ENCODE measurements at regions not wholly inside any gene's neighbourhood (a gene's known extent, or its start where the extent isn't known, plus 50 kb on each side); places are given as distances from the start of the nearest gene placed in this dataset.
"Not testable (repeated sequence)": the region's sequence is repeated elsewhere in the genome, so short reads cannot be mapped to it uniquely, and the experiment has no call there.

GRCh38 chr11:67940440-67940839 is 63.5 kb downstream of the UNC93B1 start:
- not testable (repeated sequence) for DNase-seq (ENCODE audit: low read depth)

- DNase-seq (ENCODE audit: low read depth): not testable (repeated sequence)
These were observed 64.9 kb downstream of the UNC93B1 start for GRCh38 chr11:67938964-67939363.

- DNase-seq (ENCODE audit: low read depth): not testable (repeated sequence)
These were observed 65.5 kb downstream of the UNC93B1 start for GRCh38 chr11:67938371-67938770.

GRCh38 chr11:67923565-67923964 is 80.3 kb downstream of the UNC93B1 start:
- not testable (repeated sequence) for DNase-seq (ENCODE audit: low read depth)

- not testable (repeated sequence) for DNase-seq (ENCODE audit: low read depth)
These were observed 83.4 kb downstream of the UNC93B1 start for GRCh38 chr11:67920546-67920945.

GRCh38 chr11:67912184-67912583 is 91.7 kb downstream of the UNC93B1 start:
- not testable (repeated sequence) for DNase-seq (ENCODE audit: low read depth)

GRCh38 chr11:67911211-67911610 is 92.7 kb downstream of the UNC93B1 start:
- DNase-seq (ENCODE audit: low read depth): not testable (repeated sequence)

- DNase-seq (ENCODE audit: low read depth): not testable (repeated sequence)
These were observed 93.1 kb downstream of the UNC93B1 start for GRCh38 chr11:67910803-67911202.

GRCh38 chr11:67906969-67907368 is 96.9 kb downstream of the UNC93B1 start:
- DNase-seq (ENCODE audit: low read depth): not testable (repeated sequence)

- DNase-seq (ENCODE audit: low read depth): peak; percentile 68
These were observed 104.4 kb downstream of the UNC93B1 start for GRCh38 chr11:67899462-67899861.

GRCh38 chr11:67893487-67893886 is 110.4 kb downstream of the UNC93B1 start:
- not testable (repeated sequence) for DNase-seq (ENCODE audit: low read depth)

- DNase-seq (ENCODE audit: low read depth): not testable (repeated sequence)
These were observed 114.3 kb downstream of the UNC93B1 start for GRCh38 chr11:67889646-67890045.

GRCh38 chr11:67888056-67888455 is 115.8 kb downstream of the UNC93B1 start:
- not testable (repeated sequence) for DNase-seq (ENCODE audit: low read depth)

- DNase-seq (ENCODE audit: low read depth): not testable (repeated sequence)
These were observed 117.2 kb downstream of the UNC93B1 start for GRCh38 chr11:67886672-67887071.

- not testable (repeated sequence) for DNase-seq (ENCODE audit: low read depth)
These were observed 117.7 kb downstream of the UNC93B1 start for GRCh38 chr11:67886207-67886606.

GRCh38 chr11:67885574-67885973 is 118.3 kb downstream of the UNC93B1 start:
- DNase-seq (ENCODE audit: low read depth): not testable (repeated sequence)

GRCh38 chr11:67884761-67885558 is 118.9 kb downstream of the UNC93B1 start:
- peak; percentile 13 for DNase-seq (ENCODE audit: low read depth)

- not testable (repeated sequence) for DNase-seq (ENCODE audit: low read depth)
These were observed 119.7 kb downstream of the UNC93B1 start for GRCh38 chr11:67884073-67884757.

- not testable (repeated sequence) for DNase-seq (ENCODE audit: low read depth)
These were observed 121.6 kb downstream of the UNC93B1 start for GRCh38 chr11:67882304-67882703.

- not testable (repeated sequence) for DNase-seq (ENCODE audit: low read depth)
These were observed 122.1 kb downstream of the UNC93B1 start for GRCh38 chr11:67881836-67882235.

GRCh38 chr11:67880594-67881196 is 123.2 kb downstream of the UNC93B1 start:
- not testable (repeated sequence) for DNase-seq (ENCODE audit: low read depth)

GRCh38 chr11:67878666-67879065 is 125.2 kb downstream of the UNC93B1 start:
- not testable (repeated sequence) for DNase-seq (ENCODE audit: low read depth)
